H1 (cell line): ENCODE measurements at regions not wholly inside any gene's neighbourhood (a gene's known extent, or its start where the extent isn't known, plus 50 kb on each side); places are given as distances from the start of the nearest gene placed in this dataset.

Experiments
- BCL11A ChIP-seq, 2 experiments: IDR thresholded peaks; one replicate each; pipeline ENCODE4 v1.6.1; 2011; ENCODE audit warnings: low read depth in 2 of 2, low read length in 2 of 2, mild to moderate bottlenecking in 2 of 2
- CEBPB ChIP-seq: IDR thresholded peaks from 2 replicates; pipeline ENCODE4 v1.6.1; 2012; ENCODE audit warnings: low read depth, low read length
- RAD21 ChIP-seq, 2 experiments: IDR thresholded peaks in 1 of 2; conservative IDR thresholded peaks in 1 of 2; 2 replicates each; pipeline ENCODE4 v1.6.1; 2011; ENCODE audit warnings: low read depth in 2 of 2, low read length in 2 of 2, improper control_type of control experiment in 1 of 2, inconsistent platforms in 1 of 2, mild to moderate bottlenecking in 1 of 2, moderate library complexity in 1 of 2
- RBBP5 ChIP-seq: IDR thresholded peaks from 2 replicates; pipeline ENCODE4 v1.7.1; 2012; ENCODE audit warnings: low read depth, mild to moderate bottlenecking, inconsistent platforms, low read length, moderate library complexity, borderline replicate concordance
- SIN3A ChIP-seq, 2 experiments: IDR thresholded peaks in 1 of 2; conservative IDR thresholded peaks in 1 of 2; 2 replicates each; pipeline ENCODE4 v1.6.1; 2011 to 2012; ENCODE audit warnings: low read length in 2 of 2, improper control_type of control experiment in 1 of 2, low read depth in 1 of 2, mild to moderate bottlenecking in 1 of 2
- SP4 ChIP-seq: IDR thresholded peaks from 2 replicates; pipeline ENCODE4 v1.6.1; 2012; ENCODE audit warnings: low read length, inconsistent platforms
- TF ChIP-seq, protein P1 (sequence below): fragments of 300-600 bp; sonication (generic); IDR thresholded peaks from 2 replicates; pipeline ENCODE4 v1.7.1; 2012; ENCODE audit warnings: low read length, moderate library complexity, mild to moderate bottlenecking, inconsistent platforms; ENCODE audit not compliant: insufficient replicate concordance
- TF ChIP-seq, protein P2 (sequence below), 3 experiments: IDR thresholded peaks; 1 replicate in 2 of 3; 2 replicates in 1 of 3; pipeline versions ENCODE4 v1.5.1 to v1.6.1; 2011; ENCODE audit warnings: low read length in 3 of 3, mild to moderate bottlenecking in 3 of 3, inconsistent platforms in 2 of 3, low read depth in 1 of 3, moderate library complexity in 1 of 3; ENCODE audit not compliant: insufficient read depth in 1 of 3; ENCODE audit errors: control extremely low read depth in 1 of 3

DNA sequence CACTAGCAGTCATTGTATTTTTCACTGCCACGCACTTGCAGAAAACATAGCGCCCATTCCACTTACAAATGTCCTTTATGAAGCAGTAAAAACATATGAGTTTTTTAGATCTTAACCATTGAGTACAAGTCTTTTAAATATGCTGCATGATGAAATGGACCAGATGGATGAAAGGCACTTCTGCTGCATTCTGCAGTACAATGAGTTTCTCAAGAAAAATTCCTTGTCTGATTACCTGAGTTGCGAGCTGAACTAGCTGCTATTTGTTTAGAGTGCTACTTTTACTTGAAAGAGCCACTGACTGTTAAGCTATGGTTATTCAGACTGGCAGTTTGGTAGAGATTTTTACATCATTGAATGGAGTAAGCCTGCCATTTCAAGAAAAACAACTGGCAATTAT is 825.5 kb upstream of the ACVR2A start (continued):
- TF ChIP-seq, protein P1, sequence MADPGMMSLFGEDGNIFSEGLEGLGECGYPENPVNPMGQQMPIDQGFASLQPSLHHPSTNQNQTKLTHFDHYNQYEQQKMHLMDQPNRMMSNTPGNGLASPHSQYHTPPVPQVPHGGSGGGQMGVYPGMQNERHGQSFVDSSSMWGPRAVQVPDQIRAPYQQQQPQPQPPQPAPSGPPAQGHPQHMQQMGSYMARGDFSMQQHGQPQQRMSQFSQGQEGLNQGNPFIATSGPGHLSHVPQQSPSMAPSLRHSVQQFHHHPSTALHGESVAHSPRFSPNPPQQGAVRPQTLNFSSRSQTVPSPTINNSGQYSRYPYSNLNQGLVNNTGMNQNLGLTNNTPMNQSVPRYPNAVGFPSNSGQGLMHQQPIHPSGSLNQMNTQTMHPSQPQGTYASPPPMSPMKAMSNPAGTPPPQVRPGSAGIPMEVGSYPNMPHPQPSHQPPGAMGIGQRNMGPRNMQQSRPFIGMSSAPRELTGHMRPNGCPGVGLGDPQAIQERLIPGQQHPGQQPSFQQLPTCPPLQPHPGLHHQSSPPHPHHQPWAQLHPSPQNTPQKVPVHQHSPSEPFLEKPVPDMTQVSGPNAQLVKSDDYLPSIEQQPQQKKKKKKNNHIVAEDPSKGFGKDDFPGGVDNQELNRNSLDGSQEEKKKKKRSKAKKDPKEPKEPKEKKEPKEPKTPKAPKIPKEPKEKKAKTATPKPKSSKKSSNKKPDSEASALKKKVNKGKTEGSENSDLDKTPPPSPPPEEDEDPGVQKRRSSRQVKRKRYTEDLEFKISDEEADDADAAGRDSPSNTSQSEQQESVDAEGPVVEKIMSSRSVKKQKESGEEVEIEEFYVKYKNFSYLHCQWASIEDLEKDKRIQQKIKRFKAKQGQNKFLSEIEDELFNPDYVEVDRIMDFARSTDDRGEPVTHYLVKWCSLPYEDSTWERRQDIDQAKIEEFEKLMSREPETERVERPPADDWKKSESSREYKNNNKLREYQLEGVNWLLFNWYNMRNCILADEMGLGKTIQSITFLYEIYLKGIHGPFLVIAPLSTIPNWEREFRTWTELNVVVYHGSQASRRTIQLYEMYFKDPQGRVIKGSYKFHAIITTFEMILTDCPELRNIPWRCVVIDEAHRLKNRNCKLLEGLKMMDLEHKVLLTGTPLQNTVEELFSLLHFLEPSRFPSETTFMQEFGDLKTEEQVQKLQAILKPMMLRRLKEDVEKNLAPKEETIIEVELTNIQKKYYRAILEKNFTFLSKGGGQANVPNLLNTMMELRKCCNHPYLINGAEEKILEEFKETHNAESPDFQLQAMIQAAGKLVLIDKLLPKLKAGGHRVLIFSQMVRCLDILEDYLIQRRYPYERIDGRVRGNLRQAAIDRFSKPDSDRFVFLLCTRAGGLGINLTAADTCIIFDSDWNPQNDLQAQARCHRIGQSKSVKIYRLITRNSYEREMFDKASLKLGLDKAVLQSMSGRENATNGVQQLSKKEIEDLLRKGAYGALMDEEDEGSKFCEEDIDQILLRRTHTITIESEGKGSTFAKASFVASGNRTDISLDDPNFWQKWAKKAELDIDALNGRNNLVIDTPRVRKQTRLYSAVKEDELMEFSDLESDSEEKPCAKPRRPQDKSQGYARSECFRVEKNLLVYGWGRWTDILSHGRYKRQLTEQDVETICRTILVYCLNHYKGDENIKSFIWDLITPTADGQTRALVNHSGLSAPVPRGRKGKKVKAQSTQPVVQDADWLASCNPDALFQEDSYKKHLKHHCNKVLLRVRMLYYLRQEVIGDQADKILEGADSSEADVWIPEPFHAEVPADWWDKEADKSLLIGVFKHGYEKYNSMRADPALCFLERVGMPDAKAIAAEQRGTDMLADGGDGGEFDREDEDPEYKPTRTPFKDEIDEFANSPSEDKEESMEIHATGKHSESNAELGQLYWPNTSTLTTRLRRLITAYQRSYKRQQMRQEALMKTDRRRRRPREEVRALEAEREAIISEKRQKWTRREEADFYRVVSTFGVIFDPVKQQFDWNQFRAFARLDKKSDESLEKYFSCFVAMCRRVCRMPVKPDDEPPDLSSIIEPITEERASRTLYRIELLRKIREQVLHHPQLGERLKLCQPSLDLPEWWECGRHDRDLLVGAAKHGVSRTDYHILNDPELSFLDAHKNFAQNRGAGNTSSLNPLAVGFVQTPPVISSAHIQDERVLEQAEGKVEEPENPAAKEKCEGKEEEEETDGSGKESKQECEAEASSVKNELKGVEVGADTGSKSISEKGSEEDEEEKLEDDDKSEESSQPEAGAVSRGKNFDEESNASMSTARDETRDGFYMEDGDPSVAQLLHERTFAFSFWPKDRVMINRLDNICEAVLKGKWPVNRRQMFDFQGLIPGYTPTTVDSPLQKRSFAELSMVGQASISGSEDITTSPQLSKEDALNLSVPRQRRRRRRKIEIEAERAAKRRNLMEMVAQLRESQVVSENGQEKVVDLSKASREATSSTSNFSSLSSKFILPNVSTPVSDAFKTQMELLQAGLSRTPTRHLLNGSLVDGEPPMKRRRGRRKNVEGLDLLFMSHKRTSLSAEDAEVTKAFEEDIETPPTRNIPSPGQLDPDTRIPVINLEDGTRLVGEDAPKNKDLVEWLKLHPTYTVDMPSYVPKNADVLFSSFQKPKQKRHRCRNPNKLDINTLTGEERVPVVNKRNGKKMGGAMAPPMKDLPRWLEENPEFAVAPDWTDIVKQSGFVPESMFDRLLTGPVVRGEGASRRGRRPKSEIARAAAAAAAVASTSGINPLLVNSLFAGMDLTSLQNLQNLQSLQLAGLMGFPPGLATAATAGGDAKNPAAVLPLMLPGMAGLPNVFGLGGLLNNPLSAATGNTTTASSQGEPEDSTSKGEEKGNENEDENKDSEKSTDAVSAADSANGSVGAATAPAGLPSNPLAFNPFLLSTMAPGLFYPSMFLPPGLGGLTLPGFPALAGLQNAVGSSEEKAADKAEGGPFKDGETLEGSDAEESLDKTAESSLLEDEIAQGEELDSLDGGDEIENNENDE: no peak
- TF ChIP-seq, protein P2, sequence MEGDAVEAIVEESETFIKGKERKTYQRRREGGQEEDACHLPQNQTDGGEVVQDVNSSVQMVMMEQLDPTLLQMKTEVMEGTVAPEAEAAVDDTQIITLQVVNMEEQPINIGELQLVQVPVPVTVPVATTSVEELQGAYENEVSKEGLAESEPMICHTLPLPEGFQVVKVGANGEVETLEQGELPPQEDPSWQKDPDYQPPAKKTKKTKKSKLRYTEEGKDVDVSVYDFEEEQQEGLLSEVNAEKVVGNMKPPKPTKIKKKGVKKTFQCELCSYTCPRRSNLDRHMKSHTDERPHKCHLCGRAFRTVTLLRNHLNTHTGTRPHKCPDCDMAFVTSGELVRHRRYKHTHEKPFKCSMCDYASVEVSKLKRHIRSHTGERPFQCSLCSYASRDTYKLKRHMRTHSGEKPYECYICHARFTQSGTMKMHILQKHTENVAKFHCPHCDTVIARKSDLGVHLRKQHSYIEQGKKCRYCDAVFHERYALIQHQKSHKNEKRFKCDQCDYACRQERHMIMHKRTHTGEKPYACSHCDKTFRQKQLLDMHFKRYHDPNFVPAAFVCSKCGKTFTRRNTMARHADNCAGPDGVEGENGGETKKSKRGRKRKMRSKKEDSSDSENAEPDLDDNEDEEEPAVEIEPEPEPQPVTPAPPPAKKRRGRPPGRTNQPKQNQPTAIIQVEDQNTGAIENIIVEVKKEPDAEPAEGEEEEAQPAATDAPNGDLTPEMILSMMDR (IDR thresholded peaks at IDR 0.05; ENCODE audit: control extremely low read depth in 1 of 3, insufficient read depth in 1 of 3, low read depth in 1 of 3, low read length in 3 of 3): no peak
- no peak for TF ChIP-seq RAD21 (IDR thresholded peaks at IDR 0.05 in 1 of 2, conservative IDR thresholded peaks at IDR 0.05 in 1 of 2; ENCODE audit: low read depth in 2 of 2, low read length in 2 of 2)
- TF ChIP-seq RBBP5: no peak
- no peak for TF ChIP-seq SP4
- TF ChIP-seq SIN3A (conservative IDR thresholded peaks at IDR 0.05 in 1 of 2, IDR thresholded peaks at IDR 0.05 in 1 of 2; ENCODE audit: low read depth in 1 of 2, low read length in 2 of 2): no peak
- no peak for TF ChIP-seq CEBPB
- TF ChIP-seq BCL11A (IDR thresholded peaks at IDR 0.05; ENCODE audit: low read depth in 2 of 2, low read length in 2 of 2): no peak
